ENCODE measurements at regions not wholly inside any gene's neighbourhood (a gene's known extent, or its start where the extent isn't known, plus 50 kb on each side); places are given as distances from the start of the nearest gene placed in this dataset.

GRCh38 chr10:42475168-42476098 is 162.9 kb downstream of the ZNF33B start:
- no peak overlapping the region for H3K4me3 ChIP-seq (ENCODE audit: low read depth, low read length)
- DNase-seq (ENCODE audit: low read depth) = no peak
- no peak for TF ChIP-seq CTCF (IDR thresholded peaks at IDR 0.05; ENCODE audit: low read depth, low read length, missing control alignments)

GRCh38 chr10:42454313-42454712 is 184.1 kb downstream of the ZNF33B start:
- H3K4me3 ChIP-seq (ENCODE audit: low read depth, low read length) = no peak overlapping the region
- no peak for TF ChIP-seq CTCF (IDR thresholded peaks at IDR 0.05; ENCODE audit: low read depth, low read length, missing control alignments)
- no peak for DNase-seq (ENCODE audit: low read depth)

GRCh38 chr10:42431095-42431494 is 207.3 kb downstream of the ZNF33B start:
- no peak overlapping the region for H3K4me3 ChIP-seq (ENCODE audit: low read depth, low read length)
- no peak for TF ChIP-seq CTCF (IDR thresholded peaks at IDR 0.05; ENCODE audit: low read depth, low read length, missing control alignments)

GRCh38 chr10:42428534-42428933 is 209.8 kb downstream of the ZNF33B start:
- no peak overlapping the region for H3K4me3 ChIP-seq (ENCODE audit: low read depth, low read length)
- DNase-seq (ENCODE audit: low read depth) = no peak
- TF ChIP-seq CTCF (IDR thresholded peaks at IDR 0.05; ENCODE audit: low read depth, low read length, missing control alignments) = peak; percentile 24

More at GRCh38 chr10:42431095-42431494, 207.3 kb downstream of the ZNF33B start:
- DNase-seq (ENCODE audit: low read depth) = no peak

GRCh38 chr10:42422911-42423310 is 215.5 kb downstream of the ZNF33B start:
- DNase-seq (ENCODE audit: low read depth) = no peak
- no peak for TF ChIP-seq CTCF (IDR thresholded peaks at IDR 0.05; ENCODE audit: low read depth, low read length, missing control alignments)
- no peak overlapping the region for H3K4me3 ChIP-seq (ENCODE audit: low read depth, low read length)

GRCh38 chr10:42421812-42422211 is 216.6 kb downstream of the ZNF33B start:
- no peak for DNase-seq (ENCODE audit: low read depth)
- no peak overlapping the region for H3K4me3 ChIP-seq (ENCODE audit: low read depth, low read length)
- TF ChIP-seq CTCF (IDR thresholded peaks at IDR 0.05; ENCODE audit: low read depth, low read length, missing control alignments) = no peak

- H3K4me3 ChIP-seq (ENCODE audit: low read depth, low read length) = no peak overlapping the region
- DNase-seq (ENCODE audit: low read depth) = no peak
Observed at GRCh38 chr10:42419789-42420188, 218.6 kb downstream of the ZNF33B start.

More at GRCh38 chr10:42419789-42420188, 218.6 kb downstream of the ZNF33B start:
- TF ChIP-seq CTCF (IDR thresholded peaks at IDR 0.05; ENCODE audit: low read depth, low read length, missing control alignments) = no peak

All from GM12864 (cell line).